ENCODE measurements at regions not wholly inside any gene's neighbourhood (a gene's known extent, or its start where the extent isn't known, plus 50 kb on each side); places are given as distances from the start of the nearest gene placed in this dataset.
"Not testable (repeated sequence)": the region's sequence is repeated elsewhere in the genome, so short reads cannot be mapped to it uniquely, and the experiment has no call there.

- no peak for DNase-seq
Observed at GRCh38 chr5:158473016-158473635, 614.2 kb upstream of the CLINT1 start.

- DNase-seq: no peak
Observed at GRCh38 chr5:158471535-158471924, 612.6 kb upstream of the CLINT1 start.

GRCh38 chr5:158470764-158471534 is 612.0 kb upstream of the CLINT1 start:
- no peak for DNase-seq

- no peak for DNase-seq
Observed at GRCh38 chr5:158468444-158468843, 609.5 kb upstream of the CLINT1 start.

GRCh38 chr5:158466191-158466590 is 607.2 kb upstream of the CLINT1 start:
- DNase-seq: no peak

GRCh38 chr5:158465086-158465972 is 606.4 kb upstream of the CLINT1 start:
- no peak for DNase-seq

GRCh38 chr5:158464383-158464782 is 605.4 kb upstream of the CLINT1 start:
- no peak for DNase-seq

GRCh38 chr5:158463938-158464337 is 605.0 kb upstream of the CLINT1 start:
- DNase-seq: no peak

- no peak for DNase-seq
Observed at GRCh38 chr5:158463188-158463587, 604.2 kb upstream of the CLINT1 start.

- DNase-seq: no peak
Observed at GRCh38 chr5:158462349-158463114, 603.6 kb upstream of the CLINT1 start.

- DNase-seq: no peak
Observed at GRCh38 chr5:158461240-158461854, 602.4 kb upstream of the CLINT1 start.

- no peak for DNase-seq
Observed at GRCh38 chr5:158458086-158458485, 599.1 kb upstream of the CLINT1 start.

GRCh38 chr5:158456756-158457155 is 597.8 kb upstream of the CLINT1 start:
- DNase-seq: peak; percentile 79

GRCh38 chr5:158456241-158456640 is 597.3 kb upstream of the CLINT1 start:
- no peak for DNase-seq

- no peak for DNase-seq
Observed at GRCh38 chr5:158451993-158452672, 593.2 kb upstream of the CLINT1 start.

GRCh38 chr5:158451203-158451992 is 592.5 kb upstream of the CLINT1 start:
- no peak for DNase-seq

- DNase-seq: no peak
Observed at GRCh38 chr5:158450751-158451171, 591.8 kb upstream of the CLINT1 start.

- not testable (repeated sequence) for DNase-seq
Observed at GRCh38 chr5:158446761-158447160, 587.8 kb upstream of the CLINT1 start.

GRCh38 chr5:158439204-158439603 is 580.3 kb upstream of the CLINT1 start:
- not testable (repeated sequence) for DNase-seq

GRCh38 chr5:158436271-158437065 is 577.5 kb upstream of the CLINT1 start:
- no peak for DNase-seq
